Thymus (tissue), 11 donors: ENCODE measurements at regions not wholly inside any gene's neighbourhood (a gene's known extent, or its start where the extent isn't known, plus 50 kb on each side); places are given as distances from the start of the nearest gene placed in this dataset.

ENCODE experiments used
- DNase-seq, 9 donors: peaks; one replicate each; pipeline ENCODE4 v3.0.0-alpha.2; 2013; ENCODE audit warnings: low spot score in 9 of 9, low read depth in 6 of 9, missing footprints in 1 of 9
- H3K27ac ChIP-seq, 2 donors: one replicate each; pipeline ENCODE4 v1.5.1; 2013; ENCODE audit warnings: control low read depth in 1 of 2, low read depth in 1 of 2, low read length in 1 of 2, mild to moderate bottlenecking in 1 of 2, moderate library complexity in 1 of 2
- H3K27me3 ChIP-seq, 2 donors: one replicate each; pipeline ENCODE4 v1.5.1; 2013; ENCODE audit warnings: low read length in 1 of 2; ENCODE audit not compliant: control insufficient read depth in 2 of 2, insufficient read depth in 1 of 2
- H3K36me3 ChIP-seq, 2 donors: one replicate each; pipeline ENCODE4 v1.5.1; 2013; ENCODE audit warnings: low read length in 1 of 2, mild to moderate bottlenecking in 1 of 2, moderate library complexity in 1 of 2; ENCODE audit not compliant: control insufficient read depth in 2 of 2, insufficient read depth in 2 of 2
- H3K4me1 ChIP-seq, 2 donors: one replicate each; pipeline ENCODE4 v1.5.1; 2013; ENCODE audit warnings: low read length in 2 of 2; ENCODE audit not compliant: control insufficient read depth in 2 of 2, insufficient read depth in 2 of 2
- H3K4me3 ChIP-seq, 2 donors: one replicate each; pipeline ENCODE4 v1.5.1; 2013; ENCODE audit warnings: low read length in 2 of 2, control low read depth in 1 of 2, mild to moderate bottlenecking in 1 of 2
- H3K9me3 ChIP-seq, 2 donors: one replicate each; pipeline ENCODE4 v1.5.1; 2013; ENCODE audit warnings: low read length in 1 of 2, mild to moderate bottlenecking in 1 of 2; ENCODE audit not compliant: control insufficient read depth in 2 of 2, insufficient read depth in 1 of 2
- WGBS: extraction: QIAGEN DNeasy Blood & Tissue Kit; methylation state at CpG from one replicate; pipeline ENCODE4 v1.1.7; 2013; 5-methylcytosine and 5-hydroxymethylcytosine counted together
- donor health status: healthy.

- H3K4me3 ChIP-seq, result no peak overlapping the region
- 87% methylated on average over 17 of the region's 17 CpGs for WGBS
- no peaks in the 10 kb centered on the region for H3K36me3 ChIP-seq
- no peak overlapping the region for H3K27ac ChIP-seq
- DNase-seq, result no peak
- H3K4me1 ChIP-seq, result no peaks in the 10 kb centered on the region
- H3K27me3 ChIP-seq, result no peaks in the 10 kb centered on the region
- H3K9me3 ChIP-seq, result peaks cover 23 to 80% of the 10 kb centered on the region in 2 donors
Measured at GRCh38 chr15:25178835-25179672, 224.3 kb downstream of the SNRPN start.

- Histone ChIP-seq H3K27me3 (no peaks in the 10 kb centered on the region), H3K4me1 (no peaks in the 10 kb centered on the region), H3K27ac (no peak overlapping the region), H3K4me3 (no peak overlapping the region), H3K9me3 (peaks cover 22 to 88% of the 10 kb centered on the region in 2 donors), H3K36me3 (no peaks in the 10 kb centered on the region)
- no peak for DNase-seq
- WGBS, result 94% methylated on average over 14 of the region's 14 CpGs
Measured at GRCh38 chr15:25179673-25180511, 225.1 kb downstream of the SNRPN start.

GRCh38 chr15:25180606-25181292 lies 226.0 kb downstream of the SNRPN start:
- no peak overlapping the region for H3K27ac ChIP-seq
- no peaks in the 10 kb centered on the region for H3K4me1 ChIP-seq
- no peaks in the 10 kb centered on the region for H3K36me3 ChIP-seq
- H3K9me3 ChIP-seq, result peaks cover 20 to 88% of the 10 kb centered on the region in 2 donors
- DNase-seq, result no peak
- no peak overlapping the region for H3K4me3 ChIP-seq
- WGBS, result 84% methylated on average over 15 of the region's 15 CpGs
- H3K27me3 ChIP-seq, result no peaks in the 10 kb centered on the region

- H3K27me3 ChIP-seq, result no peaks in the 10 kb centered on the region
- no peak for DNase-seq
- no peak overlapping the region for H3K4me3 ChIP-seq
- WGBS, result 93% methylated on average over 17 of the region's 17 CpGs
- H3K9me3 ChIP-seq, result peaks cover 24 to 87% of the 10 kb centered on the region in 2 donors
- H3K36me3 ChIP-seq, result no peaks in the 10 kb centered on the region
- no peak overlapping the region for H3K27ac ChIP-seq
- no peaks in the 10 kb centered on the region for H3K4me1 ChIP-seq
Measured at GRCh38 chr15:25181293-25182097, 226.7 kb downstream of the SNRPN start.

- no peak for DNase-seq
- Histone ChIP-seq H3K4me3 (no peak overlapping the region), H3K4me1 (no peaks in the 10 kb centered on the region), H3K9me3 (peaks cover 24 to 87% of the 10 kb centered on the region in 2 donors), H3K27ac (no peak overlapping the region), H3K27me3 (no peaks in the 10 kb centered on the region), H3K36me3 (no peaks in the 10 kb centered on the region)
- WGBS, result 97% methylated on average over 6 of the region's 6 CpGs
Measured at GRCh38 chr15:25182098-25182478, 227.3 kb downstream of the SNRPN start.

GRCh38 chr15:25182736-25183445 lies 228.1 kb downstream of the SNRPN start:
- H3K27me3 ChIP-seq, result no peaks in the 10 kb centered on the region
- no peak overlapping the region for H3K27ac ChIP-seq
- no peaks in the 10 kb centered on the region for H3K4me1 ChIP-seq
- no peak for DNase-seq
- H3K4me3 ChIP-seq, result no peak overlapping the region
- no peaks in the 10 kb centered on the region for H3K36me3 ChIP-seq
- 86% methylated on average over 14 of the region's 14 CpGs for WGBS
- peaks cover 23 to 86% of the 10 kb centered on the region in 2 donors for H3K9me3 ChIP-seq

GRCh38 chr15:25183581-25184251 lies 228.9 kb downstream of the SNRPN start:
- H3K4me1 ChIP-seq, result no peaks in the 10 kb centered on the region
- no peaks in the 10 kb centered on the region for H3K27me3 ChIP-seq
- 83% methylated on average over 9 of the region's 9 CpGs for WGBS
- H3K4me3 ChIP-seq, result no peak overlapping the region
- H3K36me3 ChIP-seq, result no peaks in the 10 kb centered on the region
- no peak overlapping the region for H3K27ac ChIP-seq
- peaks cover 24 to 87% of the 10 kb centered on the region in 2 donors for H3K9me3 ChIP-seq
- DNase-seq, result no peak
